PC-9 (cell line): ENCODE measurements at regions not wholly inside any gene's neighbourhood (a gene's known extent, or its start where the extent isn't known, plus 50 kb on each side); places are given as distances from the start of the nearest gene placed in this dataset.

Source experiments
- BruUV-seq: library from RNA; stranded (reverse); fragments of 400-500 nt; replicated peaks from 2 replicates; lab custom pipeline; 2021; lab: Mats Ljungman, UMichigan
- CTCF ChIA-PET: fragments of 300-600 bp; sonication (Branson Sonifier 250); formaldehyde crosslinking; loops from one replicate; lab custom pipeline; 2022; ENCODE audit warnings: antibody characterized with exemption; lab: Charles Lee
- POLR2A ChIA-PET: fragments of 300-600 bp; sonication (Branson Sonifier 250); formaldehyde crosslinking; loops from one replicate; lab custom pipeline; 2022; ENCODE audit warnings: antibody characterized with exemption; ENCODE audit not compliant: unreplicated experiment; lab: Charles Lee
- DNase-seq, 2 experiments: peaks; one replicate each; pipeline versions ENCODE4 v3.0.0 to v3.0.0-alpha.2; 2015 to 2022; ENCODE audit warnings: mixed read lengths in 1 of 2
- H2AFZ ChIP-seq: fragments of 200-600 bp; sonication (generic); 2 replicates; pipeline ENCODE4 v1.8.1; 2017; ENCODE audit warnings: antibody characterized with exemption
- H3F3A ChIP-seq: fragments of 200-600 bp; sonication (generic); 2 replicates; pipeline ENCODE4 v1.8.1; 2017; ENCODE audit warnings: antibody characterized with exemption, mild to moderate bottlenecking, low read depth; ENCODE audit not compliant: insufficient read depth
- H3K27ac ChIP-seq: fragments of 200-600 bp; sonication (generic); 2 replicates; pipeline ENCODE4 v1.6.1; 2016; ENCODE audit warnings: mixed run types
- H3K27me3 ChIP-seq: fragments of 200-600 bp; sonication (generic); 2 replicates; pipeline ENCODE4 v1.6.1; 2016; ENCODE audit warnings: low read depth, mixed run types; ENCODE audit not compliant: insufficient read depth
- H3K36me3 ChIP-seq: fragments of 200-600 bp; sonication (generic); 2 replicates; pipeline ENCODE4 v1.6.1; 2016; ENCODE audit warnings: low read depth, mixed run types
- H3K4me1 ChIP-seq: fragments of 200-600 bp; sonication (generic); replicated peaks from 2 replicates; pipeline ENCODE4 v1.6.1; 2016; ENCODE audit warnings: mixed run types; ENCODE audit not compliant: insufficient read depth
- H3K4me2 ChIP-seq: fragments of 200-600 bp; sonication (generic); 2 replicates; pipeline ENCODE4 v1.6.1; 2017; ENCODE audit warnings: mixed run types
- H3K4me3 ChIP-seq: fragments of 200-600 bp; sonication (generic); 2 replicates; pipeline ENCODE4 v1.6.1; 2016; ENCODE audit warnings: mixed run types
- H3K79me2 ChIP-seq: fragments of 200-600 bp; sonication (generic); 2 replicates; pipeline ENCODE4 v1.6.1; 2017; ENCODE audit warnings: low read depth, mixed run types
- H3K9me2 ChIP-seq: fragments of 200-600 bp; sonication (generic); 2 replicates; pipeline ENCODE4 v1.8.1; 2017; ENCODE audit warnings: mild to moderate bottlenecking; ENCODE audit not compliant: insufficient read depth
- H3K9me3 ChIP-seq: fragments of 200-600 bp; sonication (generic); 2 replicates; pipeline ENCODE4 v1.8.1; 2016; ENCODE audit warnings: low read depth; ENCODE audit not compliant: insufficient read depth
- H4K20me1 ChIP-seq: fragments of 200-600 bp; sonication (generic); 2 replicates; pipeline ENCODE4 v1.8.1; 2017; ENCODE audit not compliant: insufficient read depth
- CTCF ChIP-seq: fragments of 200-600 bp; sonication (generic); conservative IDR thresholded peaks from 2 replicates; pipeline ENCODE4 v1.6.1; 2017; ENCODE audit warnings: mixed run types, antibody characterized with exemption, mild to moderate bottlenecking, moderate library complexity
- EZH2 ChIP-seq: fragments of 200-600 bp; sonication (generic); IDR thresholded peaks from 2 replicates; pipeline ENCODE4 v1.8.0; 2017; ENCODE audit warnings: antibody characterized with exemption, low read depth
- intact Hi-C: fragments of 100-400 bp; cut with micrococcal nuclease; formaldehyde crosslinking; loops from one replicate; pipeline ENCODE4 v1.10.0; 2022; ENCODE audit not compliant: unreplicated experiment

- H3F3A ChIP-seq, result no peaks in the 10 kb centered on the region
- no peak for DNase-seq
- TF ChIP-seq EZH2 (no peak), CTCF (no peak)
- intact Hi-C loops, result no loop called here
- H3K4me2 ChIP-seq, result no peak overlapping the region
- no peaks in the 10 kb centered on the region for H3K9me3 ChIP-seq
- no peak overlapping the region for H3K4me3 ChIP-seq
- H3K9me2 ChIP-seq, result no peaks in the 10 kb centered on the region
- ChIA-PET CTCF (no interaction called here), POLR2A (no interaction called here)
- no peaks in the 10 kb centered on the region for H3K4me1 ChIP-seq
- no peaks in the 10 kb centered on the region for H4K20me1 ChIP-seq
- no peak overlapping the region for H2AFZ ChIP-seq
- H3K36me3 ChIP-seq, result no peaks in the 10 kb centered on the region
- H3K79me2 ChIP-seq, result no peaks in the 10 kb centered on the region
- no peaks in the 10 kb centered on the region for H3K27me3 ChIP-seq
- BruUV-seq, result no TSS peak
- H3K27ac ChIP-seq, result no peak overlapping the region
These were observed 540.4 kb upstream of the MGAT4C start for GRCh38 chr12:86796550-86796949.

GRCh38 chr12:86788661-86789060, 532.5 kb upstream of the MGAT4C start:
- no peak overlapping the region for H3K27ac ChIP-seq
- intact Hi-C loops, result no loop called here
- no peaks in the 10 kb centered on the region for H4K20me1 ChIP-seq
- H3K4me3 ChIP-seq, result no peak overlapping the region
- H3F3A ChIP-seq, result no peaks in the 10 kb centered on the region
- no peak overlapping the region; the same call in 1 of the 2 replicates for H2AFZ ChIP-seq
- no peak for TF ChIP-seq CTCF
- no peak for TF ChIP-seq EZH2
- H3K79me2 ChIP-seq, result no peaks in the 10 kb centered on the region
- H3K9me2 ChIP-seq, result no peaks in the 10 kb centered on the region
- no peaks in the 10 kb centered on the region for H3K9me3 ChIP-seq
- no peaks in the 10 kb centered on the region for H3K4me1 ChIP-seq
- DNase-seq, result no peak
- H3K36me3 ChIP-seq, result no peaks in the 10 kb centered on the region
- H3K4me2 ChIP-seq, result peak overlapping the region; percentile 9
- BruUV-seq, result no TSS peak
- CTCF ChIA-PET, result no interaction called here
- POLR2A ChIA-PET, result no interaction called here
- H3K27me3 ChIP-seq, result no peaks in the 10 kb centered on the region

- H4K20me1 ChIP-seq, result no peaks in the 10 kb centered on the region
- no peaks in the 10 kb centered on the region for H3F3A ChIP-seq
- DNase-seq, result no peak
- ChIA-PET POLR2A (no interaction called here), CTCF (no interaction called here)
- H3K4me1 ChIP-seq, result no peaks in the 10 kb centered on the region
- BruUV-seq, result no TSS peak
- no peak overlapping the region for H2AFZ ChIP-seq
- no peaks in the 10 kb centered on the region for H3K9me2 ChIP-seq
- H3K4me3 ChIP-seq, result no peak overlapping the region
- H3K9me3 ChIP-seq, result no peaks in the 10 kb centered on the region
- no peaks in the 10 kb centered on the region for H3K79me2 ChIP-seq
- H3K27ac ChIP-seq, result no peak overlapping the region
- no peak overlapping the region for H3K4me2 ChIP-seq
- TF ChIP-seq EZH2, result no peak
- H3K36me3 ChIP-seq, result no peaks in the 10 kb centered on the region
- H3K27me3 ChIP-seq, result no peaks in the 10 kb centered on the region
- intact Hi-C loops, result no loop called here
These were observed 531.2 kb upstream of the MGAT4C start for GRCh38 chr12:86787419-86787818.

GRCh38 chr12:86777325-86777724, 521.1 kb upstream of the MGAT4C start:
- Histone ChIP-seq H3K36me3 (no peaks in the 10 kb centered on the region), H3K4me2 (no peak overlapping the region), H3K79me2 (no peaks in the 10 kb centered on the region), H3K9me2 (no peaks in the 10 kb centered on the region), H3K27ac (no peak overlapping the region), H3K9me3 (no peaks in the 10 kb centered on the region), H3K4me1 (no peaks in the 10 kb centered on the region), H2AFZ (no peak overlapping the region), H4K20me1 (no peaks in the 10 kb centered on the region), H3K27me3 (no peaks in the 10 kb centered on the region), H3F3A (no peaks in the 10 kb centered on the region), H3K4me3 (no peak overlapping the region)
- DNase-seq, result no peak
- ChIA-PET CTCF (no interaction called here), POLR2A (no interaction called here)
- intact Hi-C loops, result no loop called here
- BruUV-seq, result no TSS peak
- TF ChIP-seq CTCF (no peak), EZH2 (no peak)
